GM21825 (cell line): ENCODE measurements at regions not wholly inside any gene's neighbourhood (a gene's known extent, or its start where the extent isn't known, plus 50 kb on each side); places are given as distances from the start of the nearest gene placed in this dataset.
A peak's percentile ranks its signal among the peaks of the same experiment; 100 is the strongest.
"Not testable (repeated sequence)": the region's sequence is repeated elsewhere in the genome, so short reads cannot be mapped to it uniquely, and the experiment has no call there.

Source experiments
- ATAC-seq: cut with Tn5 transposase; IDR thresholded peaks from one replicate; pipeline ENCODE4 v1.9.1; 2021; ENCODE audit warnings: mild to moderate bottlenecking, moderate library complexity; ENCODE audit not compliant: unreplicated experiment

GRCh38 chr9:86507212-86507630 is 153.0 kb upstream of the TUT7 start:
- ATAC-seq, result no peak

- ATAC-seq, result no peak
These were observed 149.7 kb upstream of the TUT7 start for GRCh38 chr9:86503942-86504341.

GRCh38 chr9:86503314-86503713 is 149.1 kb upstream of the TUT7 start:
- ATAC-seq, result no peak

- no peak for ATAC-seq
These were observed 146.6 kb upstream of the TUT7 start for GRCh38 chr9:86500667-86501435.

- ATAC-seq, result no peak
These were observed 145.8 kb upstream of the TUT7 start for GRCh38 chr9:86500031-86500430.

GRCh38 chr9:86494644-86495111 is 140.5 kb upstream of the TUT7 start:
- no peak for ATAC-seq

GRCh38 chr9:86491468-86492266 is 137.5 kb upstream of the TUT7 start:
- no peak for ATAC-seq

- no peak for ATAC-seq
These were observed 134.6 kb upstream of the TUT7 start for GRCh38 chr9:86488794-86489193.

GRCh38 chr9:86488345-86488744 is 134.1 kb upstream of the TUT7 start:
- no peak for ATAC-seq

GRCh38 chr9:86487838-86488233 is 133.6 kb upstream of the TUT7 start:
- no peak for ATAC-seq

- no peak for ATAC-seq
These were observed 133.0 kb upstream of the TUT7 start for GRCh38 chr9:86486891-86487837.

- ATAC-seq, result peak; percentile 84
These were observed 131.1 kb upstream of the TUT7 start for GRCh38 chr9:86485359-86485758.

GRCh38 chr9:86483496-86483895 is 129.3 kb upstream of the TUT7 start:
- no peak for ATAC-seq

- ATAC-seq, result no peak
These were observed 127.3 kb upstream of the TUT7 start for GRCh38 chr9:86481466-86481865.

GRCh38 chr9:86475255-86475654 is 121.0 kb upstream of the TUT7 start:
- ATAC-seq, result not testable (repeated sequence)

GRCh38 chr9:86471171-86471815 is 117.1 kb upstream of the TUT7 start:
- ATAC-seq, result no peak

GRCh38 chr9:86470326-86470725 is 116.1 kb upstream of the TUT7 start:
- no peak for ATAC-seq

- ATAC-seq, result no peak
These were observed 115.5 kb upstream of the TUT7 start for GRCh38 chr9:86469476-86470250.

GRCh38 chr9:86464242-86464641 is 110.0 kb upstream of the TUT7 start:
- no peak for ATAC-seq
